ENCODE measurements at regions not wholly inside any gene's neighbourhood (a gene's known extent, or its start where the extent isn't known, plus 50 kb on each side); places are given as distances from the start of the nearest gene placed in this dataset.

GRCh38 chr4:104205116-104205515 lies 289.6 kb downstream of the CXXC4 start:
- TF ChIP-seq PATZ1 (CRISPR knock-in tag; IDR thresholded peaks at IDR 0.05; ENCODE audit: borderline replicate concordance) (no peak), ZFP30 (CRISPR knock-in tag; IDR thresholded peaks at IDR 0.05) (no peak), BACH2 (CRISPR knock-in tag; IDR thresholded peaks at IDR 0.05; ENCODE audit: borderline replicate concordance) (no peak), RARB (CRISPR knock-in tag; IDR thresholded peaks at IDR 0.05) (no peak), TOX (CRISPR knock-in tag; IDR thresholded peaks at IDR 0.05; ENCODE audit: borderline replicate concordance) (no peak), PPARA (CRISPR knock-in tag; IDR thresholded peaks at IDR 0.05; ENCODE audit: borderline replicate concordance) (no peak), SNAI2 (CRISPR knock-in tag; IDR thresholded peaks at IDR 0.05) (no peak), GLIS3 (CRISPR knock-in tag; IDR thresholded peaks at IDR 0.05) (no peak)
- TF ChIP-seq, protein P1, sequence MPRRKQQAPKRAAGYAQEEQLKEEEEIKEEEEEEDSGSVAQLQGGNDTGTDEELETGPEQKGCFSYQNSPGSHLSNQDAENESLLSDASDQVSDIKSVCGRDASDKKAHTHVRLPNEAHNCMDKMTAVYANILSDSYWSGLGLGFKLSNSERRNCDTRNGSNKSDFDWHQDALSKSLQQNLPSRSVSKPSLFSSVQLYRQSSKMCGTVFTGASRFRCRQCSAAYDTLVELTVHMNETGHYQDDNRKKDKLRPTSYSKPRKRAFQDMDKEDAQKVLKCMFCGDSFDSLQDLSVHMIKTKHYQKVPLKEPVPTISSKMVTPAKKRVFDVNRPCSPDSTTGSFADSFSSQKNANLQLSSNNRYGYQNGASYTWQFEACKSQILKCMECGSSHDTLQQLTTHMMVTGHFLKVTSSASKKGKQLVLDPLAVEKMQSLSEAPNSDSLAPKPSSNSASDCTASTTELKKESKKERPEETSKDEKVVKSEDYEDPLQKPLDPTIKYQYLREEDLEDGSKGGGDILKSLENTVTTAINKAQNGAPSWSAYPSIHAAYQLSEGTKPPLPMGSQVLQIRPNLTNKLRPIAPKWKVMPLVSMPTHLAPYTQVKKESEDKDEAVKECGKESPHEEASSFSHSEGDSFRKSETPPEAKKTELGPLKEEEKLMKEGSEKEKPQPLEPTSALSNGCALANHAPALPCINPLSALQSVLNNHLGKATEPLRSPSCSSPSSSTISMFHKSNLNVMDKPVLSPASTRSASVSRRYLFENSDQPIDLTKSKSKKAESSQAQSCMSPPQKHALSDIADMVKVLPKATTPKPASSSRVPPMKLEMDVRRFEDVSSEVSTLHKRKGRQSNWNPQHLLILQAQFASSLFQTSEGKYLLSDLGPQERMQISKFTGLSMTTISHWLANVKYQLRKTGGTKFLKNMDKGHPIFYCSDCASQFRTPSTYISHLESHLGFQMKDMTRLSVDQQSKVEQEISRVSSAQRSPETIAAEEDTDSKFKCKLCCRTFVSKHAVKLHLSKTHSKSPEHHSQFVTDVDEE (CRISPR knock-in tag; IDR thresholded peaks at IDR 0.05), result no peak
- TF ChIP-seq, protein P2, sequence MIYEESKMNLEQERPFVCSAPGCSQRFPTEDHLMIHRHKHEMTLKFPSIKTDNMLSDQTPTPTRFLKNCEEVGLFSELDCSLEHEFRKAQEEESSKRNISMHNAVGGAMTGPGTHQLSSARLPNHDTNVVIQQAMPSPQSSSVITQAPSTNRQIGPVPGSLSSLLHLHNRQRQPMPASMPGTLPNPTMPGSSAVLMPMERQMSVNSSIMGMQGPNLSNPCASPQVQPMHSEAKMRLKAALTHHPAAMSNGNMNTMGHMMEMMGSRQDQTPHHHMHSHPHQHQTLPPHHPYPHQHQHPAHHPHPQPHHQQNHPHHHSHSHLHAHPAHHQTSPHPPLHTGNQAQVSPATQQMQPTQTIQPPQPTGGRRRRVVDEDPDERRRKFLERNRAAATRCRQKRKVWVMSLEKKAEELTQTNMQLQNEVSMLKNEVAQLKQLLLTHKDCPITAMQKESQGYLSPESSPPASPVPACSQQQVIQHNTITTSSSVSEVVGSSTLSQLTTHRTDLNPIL (CRISPR knock-in tag; IDR thresholded peaks at IDR 0.05; ENCODE audit: low read depth), result no peak

Data from SK-N-SH treated with all-trans-retinoic acid at 6 μM for 48 hours (cell line).